CD1c-positive myeloid dendritic cell (primary cell): ENCODE measurements at regions not wholly inside any gene's neighbourhood (a gene's known extent, or its start where the extent isn't known, plus 50 kb on each side); places are given as distances from the start of the nearest gene placed in this dataset.
"Not testable (repeated sequence)": the region's sequence is repeated elsewhere in the genome, so short reads cannot be mapped to it uniquely, and the experiment has no call there.

Experiments
- DNase-seq: peaks from one replicate; pipeline ENCODE4 v3.0.0-alpha.2; 2016; ENCODE audit errors: extremely low spot score

DNA sequence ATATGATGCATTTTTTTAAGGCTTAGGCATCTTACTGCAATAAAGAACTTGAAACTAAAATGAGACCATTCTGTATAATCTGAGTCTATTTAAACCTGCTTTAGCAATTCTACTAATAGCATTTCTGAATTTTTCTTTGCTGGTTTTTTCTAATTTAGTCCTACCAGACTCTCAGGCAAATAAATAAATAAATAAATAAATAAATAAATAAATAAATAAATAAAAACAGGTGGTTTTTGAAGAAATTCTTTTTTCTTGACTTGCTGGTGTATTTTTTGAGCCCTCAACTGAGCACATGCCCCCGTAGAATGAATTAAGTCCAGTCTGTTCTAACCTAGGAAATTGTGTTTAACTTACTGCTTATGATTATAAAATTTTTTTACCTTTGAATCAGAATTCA is 134.7 kb upstream of the FOXP2 start:
- DNase-seq = no peak

DNA sequence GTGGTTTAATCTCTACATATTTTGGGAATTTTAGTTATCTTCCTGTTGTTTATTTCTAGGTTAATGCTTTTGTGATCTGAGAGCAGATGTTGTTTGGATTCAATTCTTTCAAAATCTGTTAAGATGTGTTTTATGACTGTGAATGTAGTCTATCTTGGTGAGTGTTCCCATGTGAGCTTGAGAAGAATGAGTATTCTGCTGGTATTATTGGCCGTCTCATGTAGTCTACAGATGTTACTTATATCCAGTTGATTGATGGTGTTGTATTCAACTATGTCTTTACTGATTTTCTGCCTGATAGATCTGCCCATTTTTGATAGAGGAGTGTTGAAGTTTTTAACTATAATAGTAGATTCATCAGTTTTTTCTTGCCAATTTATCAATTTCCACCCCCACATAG is 141.4 kb upstream of the FOXP2 start:
- no peak for DNase-seq

DNA sequence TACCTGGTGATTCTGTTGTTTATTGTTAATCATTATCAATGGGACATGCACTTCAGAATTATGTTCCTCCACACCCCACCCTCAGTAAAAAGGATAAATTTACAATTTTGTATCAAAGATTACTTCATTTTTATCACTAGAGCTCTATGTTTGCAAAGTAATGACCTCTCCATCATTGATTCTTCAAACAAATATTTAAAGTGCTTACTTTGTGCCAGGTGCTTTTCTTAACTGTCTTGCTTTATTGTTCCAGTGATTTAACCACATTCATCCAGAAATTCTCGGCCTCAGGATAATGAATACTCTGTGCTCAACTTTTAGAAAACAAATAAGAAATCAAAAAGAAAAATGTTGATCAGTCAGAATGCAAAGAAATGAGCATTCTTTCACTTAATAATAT is 144.9 kb upstream of the FOXP2 start:
- DNase-seq = no peak

DNA sequence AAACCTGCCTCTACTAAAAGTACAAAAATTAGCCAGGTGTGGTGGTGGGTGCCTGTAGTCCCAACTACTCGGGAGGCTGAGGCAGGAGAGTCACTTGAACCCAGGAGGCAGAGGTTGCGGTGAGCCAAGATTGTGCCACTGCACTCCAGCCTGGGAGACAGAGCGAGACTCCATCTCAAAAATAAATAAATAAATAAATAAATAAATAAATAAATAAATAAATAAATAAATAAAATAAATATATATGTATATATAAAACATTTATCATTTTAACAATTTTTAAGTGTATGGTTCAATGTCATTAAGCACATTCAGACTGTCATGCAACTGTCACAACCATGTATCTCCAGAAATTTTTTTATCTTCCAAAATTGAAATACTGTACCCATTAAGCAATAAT is 147.1 kb upstream of the FOXP2 start:
- not testable (repeated sequence) for DNase-seq

DNA sequence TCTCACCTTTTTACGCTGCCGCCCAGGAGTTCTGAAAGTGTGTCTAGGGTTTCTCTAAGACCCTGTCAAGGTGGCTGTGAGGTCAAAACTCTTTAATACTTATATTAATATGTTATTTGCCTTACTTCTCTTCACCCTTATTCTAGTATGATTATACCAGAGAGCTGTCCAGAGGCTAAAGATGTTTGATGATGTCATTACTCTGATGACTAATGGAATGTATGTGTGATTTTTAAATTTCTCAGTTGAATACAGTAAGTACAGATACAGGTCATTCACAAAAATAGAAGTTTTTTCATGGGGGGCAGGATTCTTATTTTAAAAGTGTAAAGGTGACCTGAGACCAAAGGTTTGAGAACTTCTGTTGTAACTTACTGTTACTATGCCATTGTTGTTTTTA is 150.6 kb upstream of the FOXP2 start:
- no peak for DNase-seq

DNA sequence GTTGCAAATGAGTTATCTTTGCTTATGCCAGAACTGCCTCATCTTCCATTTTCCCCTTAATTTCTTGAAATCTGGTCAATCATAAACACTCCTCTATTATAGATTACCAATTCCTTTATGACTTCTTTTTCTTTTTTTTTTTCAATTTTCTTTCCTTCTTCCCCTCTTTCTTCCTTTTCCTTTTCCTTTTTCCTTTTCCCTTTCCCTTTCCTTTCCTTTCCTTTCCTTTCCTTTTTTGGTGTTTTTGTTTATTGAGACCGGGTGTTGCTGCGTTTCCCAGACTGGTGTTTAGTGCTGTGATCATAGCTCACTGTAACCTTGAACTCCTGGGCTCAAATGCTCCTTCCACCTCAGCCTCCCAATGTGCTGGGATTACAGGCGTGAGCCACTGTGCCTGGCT is 151.4 kb upstream of the FOXP2 start:
- DNase-seq = no peak

DNA sequence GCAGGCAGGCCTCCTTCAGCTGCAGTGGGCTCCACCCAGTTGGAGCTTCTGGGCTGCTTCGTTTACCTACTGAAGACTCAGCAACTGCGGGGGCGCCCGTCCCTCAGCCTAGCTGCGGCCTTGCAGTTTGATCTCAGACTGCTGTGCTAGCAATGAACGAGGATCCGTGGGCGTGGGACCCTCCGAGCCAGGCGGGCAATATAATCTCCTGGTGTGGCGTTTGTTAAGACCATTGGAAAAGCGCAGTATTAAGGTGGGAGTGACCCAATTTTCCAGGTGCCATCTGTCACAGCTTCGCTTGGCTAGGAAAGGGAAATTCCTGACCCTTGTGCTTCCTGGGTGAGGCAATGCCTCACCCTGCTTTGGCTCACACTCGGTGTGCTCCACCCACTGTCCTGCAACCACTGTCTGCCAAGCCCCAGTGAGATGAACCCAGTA is 159.2 kb upstream of the FOXP2 start:
- DNase-seq = no peak

DNA sequence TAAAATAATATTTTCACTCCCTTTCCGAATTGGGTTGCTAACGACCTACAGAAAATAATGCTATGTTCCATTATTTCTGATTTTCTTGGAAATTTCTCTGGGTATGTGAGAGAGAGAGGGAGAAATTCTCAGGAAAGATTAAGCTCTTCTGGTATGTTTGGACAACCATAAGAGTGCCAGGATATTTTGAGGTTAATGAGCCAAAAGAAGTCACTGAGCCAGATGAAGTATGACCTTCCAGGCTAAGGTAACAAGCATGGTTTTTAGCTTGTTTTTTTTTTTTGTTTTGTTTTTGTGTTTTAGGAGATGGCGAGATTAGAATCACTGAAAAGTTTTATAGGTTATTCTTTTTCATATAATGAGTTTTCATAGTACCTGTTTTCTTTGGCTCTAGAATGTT is 171.0 kb upstream of the FOXP2 start:
- DNase-seq = no peak

DNA sequence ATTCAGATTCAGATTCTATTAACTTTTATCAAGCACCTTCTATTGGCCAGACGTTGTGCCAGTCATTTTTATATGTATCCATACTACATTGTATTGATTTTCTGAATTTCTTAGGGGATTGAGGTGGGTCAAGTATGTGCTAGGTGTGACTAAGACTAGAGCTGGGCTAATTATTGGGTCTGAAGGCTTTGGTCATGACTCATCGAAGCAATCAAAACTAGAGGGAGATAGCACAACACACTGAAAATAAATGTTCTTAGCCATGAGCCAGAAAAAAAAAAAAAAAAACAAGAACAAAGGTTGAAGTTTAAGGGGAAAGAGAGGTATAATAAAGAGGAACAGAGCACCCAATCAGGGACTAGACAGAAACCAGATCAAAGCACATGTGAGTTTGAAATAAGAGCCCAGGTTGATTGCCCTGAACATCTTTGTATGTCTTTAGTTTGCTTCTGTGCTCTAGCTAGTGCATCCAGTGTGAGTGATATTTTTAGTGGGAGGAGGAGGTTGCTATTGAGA is 171.6 kb upstream of the FOXP2 start:
- no peak for DNase-seq

DNA sequence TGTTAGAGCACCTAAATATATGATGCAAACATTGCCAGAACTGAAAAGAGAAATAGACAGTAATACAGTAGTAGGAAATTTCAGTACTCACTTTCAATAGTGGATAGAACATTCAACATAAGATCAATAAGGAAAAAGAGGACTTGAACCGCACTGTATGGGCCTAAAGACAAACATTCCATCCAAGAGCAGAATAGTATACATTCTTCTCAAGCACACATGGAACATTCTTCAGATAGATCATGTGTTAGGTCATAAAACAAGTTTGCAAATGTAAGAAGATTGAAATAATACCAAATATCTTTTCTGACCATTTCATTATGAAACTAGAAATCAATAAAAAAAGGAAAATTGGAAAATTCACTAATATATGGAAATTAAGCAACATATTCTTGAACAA is 185.4 kb upstream of the FOXP2 start:
- no peak for DNase-seq

DNA sequence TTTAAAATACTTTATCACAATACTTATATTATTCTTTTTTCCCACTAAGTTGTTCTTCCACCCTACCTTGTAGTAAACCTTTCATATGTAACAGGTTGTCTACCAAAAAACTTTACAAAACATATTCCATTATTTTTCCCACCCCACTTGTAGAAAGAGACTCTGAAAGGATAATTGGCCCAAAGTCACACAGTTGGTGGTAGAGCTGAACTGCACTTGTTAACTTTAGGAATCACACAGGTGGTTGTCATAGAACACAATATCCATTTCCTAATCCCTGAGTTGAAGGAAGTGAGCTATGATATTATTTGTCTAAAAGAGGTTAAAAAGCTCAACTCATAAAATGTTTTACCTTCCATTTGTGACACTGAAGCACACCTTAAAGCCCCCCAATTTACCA is 188.8 kb upstream of the FOXP2 start:
- no peak for DNase-seq

DNA sequence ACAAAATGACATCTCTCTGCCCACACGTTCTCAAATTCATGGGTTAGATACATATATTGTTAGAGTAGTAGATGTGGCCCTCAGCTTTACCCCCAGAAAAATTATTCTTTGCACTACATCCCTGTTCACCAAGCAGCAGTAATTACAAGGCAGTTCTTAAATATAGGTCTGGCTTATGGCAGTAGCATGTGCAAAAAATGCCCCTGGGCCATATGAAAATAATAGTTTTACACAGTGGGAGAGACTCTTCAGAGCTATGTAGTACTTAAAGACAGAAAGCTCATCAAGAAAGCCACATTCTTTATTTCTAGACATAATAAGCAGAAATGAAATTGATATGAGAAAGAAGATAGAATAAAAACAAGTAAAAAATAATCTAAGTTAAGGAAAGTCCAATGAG is 196.3 kb upstream of the FOXP2 start:
- DNase-seq = no peak

DNA sequence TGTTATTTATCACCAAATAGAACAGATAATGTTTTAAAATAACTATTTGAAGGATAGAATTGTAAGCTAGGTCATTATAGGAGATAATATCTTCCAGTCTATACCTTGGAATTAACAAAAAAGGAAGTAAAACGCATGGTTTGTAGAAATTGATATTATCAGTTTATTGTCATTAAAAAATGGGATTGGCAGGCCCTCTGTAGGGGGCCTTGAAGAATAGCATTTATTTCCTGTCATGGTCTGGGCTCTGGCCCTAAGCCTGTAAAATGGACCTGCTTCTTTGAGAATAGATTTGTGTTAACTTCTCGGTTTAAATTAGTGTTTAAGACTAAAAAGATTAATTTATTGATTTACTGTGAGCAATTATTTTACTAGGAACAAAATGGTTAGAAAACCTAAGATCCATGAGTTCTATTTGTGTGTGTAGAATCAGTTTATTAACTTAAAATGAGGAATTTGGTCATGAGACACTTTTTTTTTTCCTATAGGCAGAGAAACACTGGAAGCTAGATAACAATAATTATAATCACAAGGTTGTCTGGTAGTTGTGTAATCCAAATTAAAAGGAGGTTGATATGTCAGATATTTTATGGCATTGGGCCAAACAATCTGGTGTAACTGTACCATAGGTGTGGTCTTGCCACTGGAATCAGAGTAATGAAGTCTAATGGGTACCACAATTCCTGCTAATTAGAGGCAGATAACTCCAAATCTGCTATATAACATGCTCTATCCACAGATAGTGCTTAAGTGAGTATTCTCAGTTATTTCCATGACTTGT is 197.4 kb upstream of the FOXP2 start:
- DNase-seq = no peak

DNA sequence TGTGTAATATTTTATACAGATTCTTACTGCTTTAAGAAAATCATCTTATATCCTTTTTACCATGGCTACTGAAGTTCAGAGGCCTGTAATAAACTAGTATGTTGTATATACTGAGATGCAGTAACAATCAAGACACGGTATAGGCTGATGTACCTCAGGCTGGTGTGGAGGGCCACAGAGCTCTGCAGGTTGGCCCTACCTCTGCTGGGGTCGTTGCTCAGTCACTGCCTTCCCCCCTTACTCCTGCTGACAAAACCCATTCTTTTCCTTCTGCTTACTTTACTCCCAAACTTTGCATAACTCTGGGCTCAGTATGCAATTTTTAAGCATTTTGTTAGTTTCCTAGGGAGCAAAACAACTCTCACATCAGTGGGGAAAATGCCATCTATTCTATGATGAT is 200.1 kb upstream of the FOXP2 start:
- DNase-seq = no peak

DNA sequence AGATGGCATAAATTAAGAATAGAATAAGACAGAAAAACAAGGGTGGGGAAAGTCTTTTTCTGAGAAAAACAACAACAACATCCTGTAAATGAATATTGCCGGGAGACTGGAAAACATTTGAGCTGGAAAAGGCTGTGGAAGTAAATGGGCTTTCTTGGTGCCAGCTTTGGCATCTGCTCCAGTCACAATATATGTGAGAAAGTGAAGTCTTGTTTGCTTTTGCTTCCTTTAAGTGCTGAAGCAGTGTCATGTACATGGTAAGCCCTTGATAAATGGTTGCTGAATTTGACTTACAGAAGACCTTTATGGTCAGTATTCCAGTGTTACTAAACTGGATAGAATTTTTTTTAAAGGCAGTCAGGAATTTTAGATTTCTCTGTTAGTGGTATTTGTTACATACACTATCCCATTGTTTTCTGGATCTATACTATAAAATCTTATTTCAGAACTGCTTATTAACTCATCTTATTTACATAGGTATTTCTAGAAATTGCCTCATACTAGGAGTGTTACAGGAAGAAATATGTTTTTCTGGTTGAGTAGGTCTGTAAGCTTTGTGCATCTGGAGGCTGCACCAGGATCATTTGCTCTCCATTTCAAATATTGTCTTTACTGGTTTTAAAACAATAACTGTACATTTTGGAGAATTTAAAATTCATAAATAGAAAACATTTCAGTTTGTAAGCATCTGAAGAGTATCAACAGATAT is 201.7 kb upstream of the FOXP2 start:
- no peak for DNase-seq

DNA sequence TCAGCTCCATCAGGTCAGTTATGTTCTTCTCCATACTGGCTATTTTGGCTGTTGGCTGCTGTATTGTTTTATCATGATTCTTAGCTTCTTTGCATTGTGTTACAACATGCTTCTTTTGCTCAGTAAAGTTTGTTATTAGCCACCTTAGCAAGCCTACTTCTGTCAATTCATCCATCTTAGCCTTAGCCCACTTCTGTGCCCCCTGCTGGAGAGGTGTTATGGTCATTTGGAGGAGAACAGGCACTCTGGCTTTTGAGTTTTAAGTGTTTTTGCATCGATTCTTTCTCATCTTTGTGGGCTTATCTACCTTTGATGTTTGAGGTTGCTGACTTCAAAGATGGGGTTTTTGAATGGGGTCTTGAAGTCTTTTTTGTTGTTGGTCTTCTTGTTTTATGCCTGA is 204.6 kb upstream of the FOXP2 start:
- no peak for DNase-seq

DNA sequence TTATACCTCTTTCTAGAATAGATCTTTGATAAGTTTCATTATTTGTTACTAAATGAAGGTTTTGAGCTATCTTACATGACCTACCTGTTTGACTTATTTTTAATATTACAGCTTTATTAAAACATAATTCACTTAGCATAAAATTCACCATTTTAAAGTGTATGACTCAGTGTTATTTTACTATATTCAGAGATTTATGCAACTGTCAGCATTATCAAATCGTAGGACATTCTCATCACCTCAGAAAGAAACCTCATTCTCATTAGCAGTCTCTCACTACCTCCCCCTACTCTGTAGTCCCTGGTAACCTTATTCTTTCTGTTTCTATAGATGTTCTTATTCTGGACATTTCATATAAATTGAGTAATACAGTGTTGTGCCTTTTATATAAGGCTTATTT is 207.9 kb upstream of the FOXP2 start:
- DNase-seq = no peak

DNA sequence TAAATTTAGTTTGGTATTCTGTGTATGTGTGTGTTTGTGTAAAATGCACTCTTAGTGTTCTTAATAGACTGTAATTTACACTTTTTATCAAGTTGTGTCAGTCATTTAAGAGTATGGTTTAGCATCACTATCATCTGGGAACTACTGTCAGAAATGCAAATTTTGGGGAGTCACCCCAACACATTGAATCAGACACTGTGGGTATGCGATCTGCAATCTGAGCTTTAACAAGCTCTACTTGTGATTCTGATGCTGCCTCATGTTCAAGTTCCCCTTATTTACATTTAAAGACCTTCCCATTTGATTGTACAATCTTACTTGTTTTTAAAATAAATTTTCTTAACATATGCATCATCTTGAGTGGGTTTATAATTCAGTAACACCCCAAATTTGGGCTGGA is 218.1 kb upstream of the FOXP2 start:
- DNase-seq = no peak

DNA sequence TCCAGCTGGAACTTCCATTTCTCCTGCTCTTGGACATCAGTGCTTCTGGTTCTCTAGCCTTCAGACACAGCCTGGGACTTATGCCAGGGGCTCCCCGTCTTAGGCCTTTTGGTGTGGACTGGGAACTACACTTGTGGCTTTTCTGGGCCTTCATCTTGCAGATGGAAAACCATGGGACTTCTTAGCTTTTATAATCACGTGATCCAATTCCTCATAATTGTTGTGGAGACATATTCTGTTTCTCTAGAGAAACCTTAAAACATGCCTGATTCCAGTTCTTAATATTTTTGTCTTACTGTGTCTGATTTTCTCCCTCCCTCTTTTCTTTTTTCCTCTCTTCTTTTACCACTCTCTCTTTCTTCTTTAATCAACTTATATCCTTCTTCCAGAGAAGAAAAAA is 224.2 kb upstream of the FOXP2 start:
- no peak for DNase-seq

DNA sequence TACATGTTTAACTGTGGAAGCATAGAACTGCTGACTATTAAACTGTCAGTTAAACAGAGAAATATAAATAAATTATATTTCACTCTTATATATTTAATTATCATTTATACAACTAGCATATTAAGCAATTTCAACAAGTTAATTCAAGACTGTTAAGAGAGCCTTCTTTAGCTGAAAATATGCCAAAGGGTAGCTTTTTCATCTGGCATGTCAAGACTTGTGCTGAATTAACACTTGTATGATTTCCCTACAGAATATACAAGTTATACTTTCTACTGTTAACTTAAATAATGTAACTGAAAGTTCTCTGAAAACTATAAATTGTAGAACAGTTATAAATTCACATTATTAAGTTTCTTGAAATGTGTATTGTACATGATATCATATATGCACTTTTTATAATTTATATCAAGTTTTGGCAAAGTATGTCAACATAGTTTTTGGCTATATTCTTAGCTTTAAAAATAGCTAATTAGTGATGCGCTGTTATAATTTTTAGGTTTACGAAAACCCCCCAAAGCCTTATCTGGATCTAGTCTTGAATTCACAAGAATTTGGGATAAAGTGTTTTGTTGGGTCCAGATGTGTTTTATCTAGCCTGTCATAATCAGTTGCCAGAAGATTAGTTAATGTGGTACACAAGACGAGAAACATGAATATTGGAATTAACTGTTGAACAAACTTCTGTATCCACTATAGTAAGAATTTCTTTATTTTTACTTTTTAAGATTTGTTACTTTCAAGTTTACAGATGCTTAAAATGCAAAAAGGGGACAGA is 231.1 kb upstream of the FOXP2 start:
- DNase-seq = no peak

DNA sequence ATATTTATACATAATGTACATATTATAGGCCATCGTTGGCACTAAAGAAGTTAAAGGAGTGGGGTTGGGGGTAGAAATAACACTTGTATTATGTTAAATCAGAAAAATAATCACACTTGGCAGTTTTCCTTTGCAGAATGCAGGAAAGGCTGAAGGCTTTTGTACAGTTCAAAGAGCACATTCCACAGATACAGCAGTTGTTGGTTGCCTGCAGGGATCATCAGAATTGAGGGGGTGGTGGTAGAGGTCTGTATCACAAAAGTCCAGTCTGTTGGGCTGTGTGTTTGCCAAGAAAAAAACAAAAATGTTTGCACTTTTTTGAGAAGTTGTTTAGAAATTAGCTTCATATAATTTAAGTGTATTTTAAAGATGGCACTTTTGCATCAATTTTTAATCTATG is 231.8 kb upstream of the FOXP2 start:
- no peak for DNase-seq

DNA sequence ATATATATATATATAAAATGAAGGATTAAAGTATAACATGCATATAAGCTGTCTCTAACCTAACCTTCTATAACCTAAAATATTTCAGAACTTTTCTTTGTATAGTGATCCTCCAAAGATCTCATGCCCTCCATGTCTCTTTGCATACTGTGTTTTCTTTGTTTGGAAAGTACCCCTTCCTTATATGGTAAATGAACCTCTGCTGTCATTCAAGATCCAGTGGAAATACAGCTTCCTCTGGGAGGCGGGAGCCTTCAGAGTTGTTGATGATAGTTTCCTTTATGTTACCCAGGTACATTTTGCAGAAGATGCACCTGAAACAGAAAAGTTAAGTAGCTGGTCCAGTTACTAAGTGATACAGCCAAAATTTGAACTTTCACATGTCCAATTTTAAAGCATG is 233.3 kb upstream of the FOXP2 start:
- DNase-seq = no peak
